Caco-2 (cell line): ENCODE measurements at regions not wholly inside any gene's neighbourhood (a gene's known extent, or its start where the extent isn't known, plus 50 kb on each side); places are given as distances from the start of the nearest gene placed in this dataset.

ENCODE experiments used
- BruUV-seq: library from RNA; stranded (reverse); fragments of 400-500 nt; replicated peaks from 2 replicates; lab custom pipeline; 2021; lab: Mats Ljungman, UMichigan
- CTCF ChIA-PET: fragments of 300-600 bp; sonication (Branson Sonifier 250); formaldehyde crosslinking; loops from one replicate; lab custom pipeline; 2022; ENCODE audit warnings: antibody characterized with exemption; lab: Charles Lee
- POLR2A ChIA-PET: fragments of 300-600 bp; sonication (Branson Sonifier 250); formaldehyde crosslinking; loops from one replicate; lab custom pipeline; 2022; ENCODE audit warnings: antibody characterized with exemption; lab: Charles Lee
- DNase-seq, 2 experiments: peaks; one replicate each; pipeline versions ENCODE4 v3.0.0 to v3.0.0-alpha.2; 2020 to 2022
- H3K27me3 ChIP-seq: replicated peaks from 2 replicates; pipeline ENCODE4 v1.6.0; 2011; ENCODE audit warnings: low read length; ENCODE audit not compliant: control insufficient read depth, insufficient read depth
- H3K36me3 ChIP-seq: 2 replicates; pipeline ENCODE4 v1.5.1; 2011; ENCODE audit warnings: low read length; ENCODE audit not compliant: control insufficient read depth, insufficient read depth
- H3K4me1 ChIP-seq: fragments of 250-450 bp; sonication (Bioruptor Pico); 2 replicates; pipeline ENCODE4 v1.5.1; 2020; ENCODE audit warnings: mild to moderate bottlenecking
- H3K4me3 ChIP-seq: 2 replicates; pipeline ENCODE4 v1.5.1; 2011; ENCODE audit warnings: low read depth, mild to moderate bottlenecking, control low read depth, low read length
- H3K9me3 ChIP-seq: fragments of 250-450 bp; sonication (Bioruptor Pico); 2 replicates; pipeline ENCODE4 v1.5.1; 2020; ENCODE audit warnings: mild to moderate bottlenecking, moderate library complexity
- H3K27ac Mint-ChIP-seq: one replicate; pipeline ENCODE4 v1.8.0; 2022; ENCODE audit warnings: mixed read lengths; ENCODE audit not compliant: unreplicated experiment
- H3K27me3 Mint-ChIP-seq: one replicate; pipeline ENCODE4 v1.8.0; 2022; ENCODE audit warnings: mixed read lengths; ENCODE audit not compliant: insufficient read depth, unreplicated experiment
- H3K36me3 Mint-ChIP-seq: one replicate; pipeline ENCODE4 v1.8.0; 2022; ENCODE audit warnings: mild to moderate bottlenecking, mixed read lengths; ENCODE audit not compliant: insufficient read depth, unreplicated experiment
- H3K4me1 Mint-ChIP-seq: one replicate; pipeline ENCODE4 v1.8.0; 2022; ENCODE audit warnings: low read depth, mixed read lengths; ENCODE audit not compliant: unreplicated experiment
- H3K4me3 Mint-ChIP-seq: one replicate; pipeline ENCODE4 v1.8.0; 2022; ENCODE audit warnings: mild to moderate bottlenecking, moderate library complexity, mixed read lengths; ENCODE audit not compliant: unreplicated experiment
- H3K9me3 Mint-ChIP-seq: one replicate; pipeline ENCODE4 v1.8.0; 2022; ENCODE audit warnings: mixed read lengths; ENCODE audit not compliant: unreplicated experiment
- CTCF ChIP-seq, 2 experiments: fragments of 200-600 bp in 1 of 2; IDR thresholded peaks; 1 replicate in 1 of 2; 2 replicates in 1 of 2; pipeline versions ENCODE4 v1.5.1 to v1.8.0; 2011 to 2022; ENCODE audit warnings: antibody characterized with exemption in 1 of 2, control low read depth in 1 of 2, inconsistent platforms in 1 of 2, low read depth in 1 of 2, low read length in 1 of 2, mild to moderate bottlenecking in 1 of 2, moderate library complexity in 1 of 2; ENCODE audit not compliant: insufficient read depth in 1 of 2, severe bottlenecking in 1 of 2, unreplicated experiment in 1 of 2
- intact Hi-C: fragments of 100-400 bp; cut with micrococcal nuclease; formaldehyde crosslinking; loops from one replicate; pipeline ENCODE4 v1.10.0; 2022; ENCODE audit not compliant: unreplicated experiment

- no peaks in the 10 kb centered on the region for H3K27me3 Mint-ChIP-seq
- peaks cover 48% of the 10 kb centered on the region for H3K4me1 Mint-ChIP-seq
Observed at GRCh38 chr2:43001787-43002468, 209.5 kb upstream of the HAAO start.

GRCh38 chr2:43001055-43001378 is 208.6 kb upstream of the HAAO start:
- intact Hi-C loops, result no loop called here
- H3K9me3 ChIP-seq, result peaks cover 2% of the 10 kb centered on the region
- no peak for TF ChIP-seq CTCF (IDR thresholded peaks at IDR 0.05; ENCODE audit: insufficient read depth in 1 of 2, low read depth in 1 of 2, low read length in 1 of 2, severe bottlenecking in 1 of 2, unreplicated experiment in 1 of 2)
- BruUV-seq, result no TSS peak
- Mint-ChIP-seq H3K9me3 (no peaks in the 10 kb centered on the region), H3K4me1 (peaks cover 45% of the 10 kb centered on the region), H3K36me3 (peaks cover 7% of the 10 kb centered on the region), H3K27me3 (no peaks in the 10 kb centered on the region), H3K4me3 (no peak overlapping the region), H3K27ac (no peak overlapping the region)
- H3K4me3 ChIP-seq, result no peak overlapping the region
- ChIA-PET POLR2A (no interaction called here), CTCF (no interaction called here)
- no peaks in the 10 kb centered on the region for H3K27me3 ChIP-seq
- no peak for DNase-seq
- H3K4me1 ChIP-seq, result peaks cover 47% of the 10 kb centered on the region
- H3K36me3 ChIP-seq, result peaks cover 2% of the 10 kb centered on the region; the same call in 1 of the 2 replicates

More at GRCh38 chr2:43001787-43002468, 209.5 kb upstream of the HAAO start:
- no peak overlapping the region for H3K4me3 Mint-ChIP-seq
- no peak for TF ChIP-seq CTCF (IDR thresholded peaks at IDR 0.05; ENCODE audit: insufficient read depth in 1 of 2, low read depth in 1 of 2, low read length in 1 of 2, severe bottlenecking in 1 of 2, unreplicated experiment in 1 of 2)
- H3K36me3 Mint-ChIP-seq, result peaks cover 7% of the 10 kb centered on the region
- ChIA-PET POLR2A (no interaction called here), CTCF (no interaction called here)
- peak overlapping the region; percentile 8 for H3K27ac Mint-ChIP-seq
- Histone ChIP-seq H3K4me1 (peaks cover 56% of the 10 kb centered on the region), H3K9me3 (no peaks in the 10 kb centered on the region; the same call in 1 of the 2 replicates), H3K4me3 (no peak overlapping the region), H3K27me3 (no peaks in the 10 kb centered on the region), H3K36me3 (peaks cover 2% of the 10 kb centered on the region; the same call in 1 of the 2 replicates)
- BruUV-seq, result no TSS peak
- DNase-seq, result peak in 1 of 2 experiments; percentile 18
- H3K9me3 Mint-ChIP-seq, result no peaks in the 10 kb centered on the region
- intact Hi-C loops, result no loop called here

GRCh38 chr2:43000242-43001054 is 208.1 kb upstream of the HAAO start:
- Histone ChIP-seq H3K4me3 (no peak overlapping the region), H3K4me1 (peaks cover 41% of the 10 kb centered on the region), H3K27me3 (no peaks in the 10 kb centered on the region), H3K9me3 (peaks cover 7% of the 10 kb centered on the region), H3K36me3 (peaks cover 2% of the 10 kb centered on the region; the same call in 1 of the 2 replicates)
- POLR2A ChIA-PET, result no interaction called here
- Mint-ChIP-seq H3K27ac (peak overlapping the region; percentile 36), H3K4me1 (peaks cover 40% of the 10 kb centered on the region), H3K9me3 (no peaks in the 10 kb centered on the region), H3K36me3 (peaks cover 7% of the 10 kb centered on the region), H3K27me3 (no peaks in the 10 kb centered on the region), H3K4me3 (no peak overlapping the region)
- intact Hi-C loops, result no loop called here
- DNase-seq, result peak in 1 of 2 experiments; percentile 30
- BruUV-seq, result no TSS peak
- CTCF ChIA-PET, result interaction anchor here (0.6 to 1.4 kb wide), 2 partner anchors 10 to 25 kb away, joined by 4 read pairs; no protein-coding TSS in a partner anchor
- no peak for TF ChIP-seq CTCF (IDR thresholded peaks at IDR 0.05; ENCODE audit: insufficient read depth in 1 of 2, low read depth in 1 of 2, low read length in 1 of 2, severe bottlenecking in 1 of 2, unreplicated experiment in 1 of 2)
